K562 (cell line): ENCODE measurements at regions not wholly inside any gene's neighbourhood (a gene's known extent, or its start where the extent isn't known, plus 50 kb on each side); places are given as distances from the start of the nearest gene placed in this dataset.

Experiments used
- ATAC-seq: fragments of 200-7000 bp; cut with Tn5 transposase; 3 replicates; pipeline ENCODE4 v1.9.1; 2020; ENCODE audit warnings: moderate library complexity
- BruUV-seq: library from RNA; stranded (reverse); fragments of 400-500 nt; replicated peaks from 2 replicates; lab custom pipeline; 2021; lab: Mats Ljungman, UMichigan
- CTCF ChIA-PET: fragments of 300-600 bp; formaldehyde crosslinking; extraction: SDS; loops from one replicate; lab custom pipeline; 2021; ENCODE audit warnings: low intra/inter-chr PET ratio; lab: Yijun Ruan, JAX
- POLR2A ChIA-PET: fragments of 300-600, 350-650 bp; sonication (Branson Sonifier 250); formaldehyde crosslinking; extraction: SDS; loops from one replicate; lab custom pipeline; 2021; ENCODE audit warnings: antibody characterized with exemption, inconsistent platforms; lab: Yijun Ruan, JAX
- DNase-seq, 4 experiments: peaks; one replicate each; pipeline versions ENCODE4 v3.0.0 to v3.0.0-alpha.2; 2011 to 2018; ENCODE audit warnings: low spot score in 3 of 4, mixed read lengths in 3 of 4; ENCODE audit errors: extremely low read depth in 1 of 4
- FAIRE-seq: peaks from 2 replicates; lab custom pipeline; 2011; peaks lifted over from hg19 to GRCh38; lab: Jason Lieb, UNC
- H2AFZ ChIP-seq: 2 replicates; pipeline ENCODE4 v1.6.0; 2011; ENCODE audit warnings: low read depth, low read length, control low read depth, inconsistent platforms
- H3K27ac ChIP-seq: fragments of 200-600 bp; 3 replicates; pipeline ENCODE4 v1.8.0; 2011; ENCODE audit warnings: low read depth, mild to moderate bottlenecking, control low read depth, inconsistent platforms, low read length, moderate library complexity, mixed read lengths; ENCODE audit errors: extremely low read depth
- H3K27me3 ChIP-seq, 2 experiments: fragments of 300-600 bp in 1 of 2; 2 replicates in 1 of 2; 3 replicates in 1 of 2; pipeline versions ENCODE4 v1.6.0 to v1.8.0; 2011; ENCODE audit warnings: inconsistent platforms in 2 of 2, low read length in 2 of 2, mild to moderate bottlenecking in 1 of 2, mixed read lengths in 1 of 2, moderate library complexity in 1 of 2; ENCODE audit not compliant: control insufficient read depth in 2 of 2, insufficient read depth in 2 of 2
- H3K36me3 ChIP-seq: fragments of 300-600 bp; 3 replicates; pipeline ENCODE4 v1.8.0; 2011; ENCODE audit warnings: mild to moderate bottlenecking, low read length, inconsistent platforms; ENCODE audit not compliant: control insufficient read depth, insufficient read depth
- H3K4me1 ChIP-seq, 2 experiments: fragments of 200-600 bp in 1 of 2; replicated peaks in 1 of 2; 2 replicates in 1 of 2; 3 replicates in 1 of 2; pipeline versions ENCODE4 v1.5.1 to v1.8.0; 2011; ENCODE audit warnings: inconsistent platforms in 2 of 2, low read length in 2 of 2, mild to moderate bottlenecking in 1 of 2, mixed read lengths in 1 of 2, moderate library complexity in 1 of 2; ENCODE audit not compliant: control insufficient read depth in 2 of 2, insufficient read depth in 2 of 2
- H3K4me2 ChIP-seq: 2 replicates; pipeline ENCODE4 v1.6.1; 2011; ENCODE audit warnings: low read length, control low read depth, inconsistent platforms, mixed read lengths; ENCODE audit not compliant: insufficient read depth
- H3K4me3 ChIP-seq: fragments of 200-600 bp; sonication (generic), shearing (Covaris generic); 2 replicates; pipeline ENCODE4 v1.5.1; 2016; ENCODE audit warnings: control low read depth, inconsistent platforms
- H3K79me2 ChIP-seq: fragments of 200-600 bp; 3 replicates; pipeline ENCODE4 v1.8.0; 2011; ENCODE audit warnings: low read length, inconsistent platforms; ENCODE audit not compliant: control insufficient read depth, insufficient read depth
- H3K9ac ChIP-seq, 2 experiments: 2 replicates each; pipeline versions ENCODE4 v1.6.0 to v1.6.1; 2011; ENCODE audit warnings: low read depth in 2 of 2, low read length in 2 of 2, control low read depth in 1 of 2, inconsistent platforms in 1 of 2, mild to moderate bottlenecking in 1 of 2, mixed read lengths in 1 of 2; ENCODE audit not compliant: insufficient read depth in 1 of 2
- H3K9me1 ChIP-seq: one replicate; pipeline ENCODE4 v1.6.0; 2011; ENCODE audit warnings: inconsistent platforms, mild to moderate bottlenecking, low read length, moderate library complexity; ENCODE audit not compliant: control insufficient read depth, insufficient read depth
- H3K9me3 ChIP-seq: replicated peaks from 2 replicates; pipeline ENCODE4 v1.5.1; 2011; ENCODE audit warnings: low read depth, low read length, inconsistent platforms; ENCODE audit not compliant: control insufficient read depth, insufficient read depth
- H4K20me1 ChIP-seq: replicated peaks from 2 replicates; pipeline ENCODE4 v1.6.1; 2011; ENCODE audit warnings: low read length, inconsistent platforms, mixed read lengths; ENCODE audit not compliant: control insufficient read depth, insufficient read depth
- ARID1B ChIP-seq: fragments of 450-650 bp; IDR thresholded peaks from 2 replicates; pipeline ENCODE4 v1.6.1; 2016; ENCODE audit warnings: antibody characterized with exemption, mild to moderate bottlenecking, inconsistent platforms
- ARID3B ChIP-seq: fragments of 250-450 bp; sonication (Bioruptor Pico); IDR thresholded peaks from 2 replicates; pipeline ENCODE4 v1.4.0; 2020; ENCODE audit warnings: borderline replicate concordance
- BMI1 ChIP-seq: fragments of 150-350 bp; IDR thresholded peaks from 2 replicates; pipeline ENCODE4 v1.6.1; 2014; ENCODE audit warnings: low read length
- ETV5 ChIP-seq: sonication (generic); formaldehyde crosslinking; IDR thresholded peaks from 2 replicates; pipeline ENCODE4 v1.4.0; 2020; ENCODE audit warnings: low read depth, mild to moderate bottlenecking, missing genetic modification reagents
- FOXJ2 ChIP-seq: fragments of 200-800 bp; sonication (Bioruptor generic); IDR thresholded peaks from 2 replicates; pipeline ENCODE4 v1.6.1; 2016; ENCODE audit warnings: missing genetic modification characterization, missing compliant biosample characterization
- HDAC2 ChIP-seq: fragments of 450-650 bp; IDR thresholded peaks from 2 replicates; pipeline ENCODE4 v1.6.1; 2016; ENCODE audit warnings: mild to moderate bottlenecking
- MBD1 ChIP-seq: fragments of 250-450 bp; sonication (Bioruptor Pico); IDR thresholded peaks from 2 replicates; pipeline ENCODE4 v1.8.0; 2022; ENCODE audit warnings: inconsistent platforms
- MCM3 ChIP-seq: fragments of 450-650 bp; IDR thresholded peaks from 2 replicates; pipeline ENCODE4 v1.6.1; 2016
- MXI1 ChIP-seq: IDR thresholded peaks from 2 replicates; pipeline ENCODE4 v1.6.1; 2011; ENCODE audit warnings: low read depth, mild to moderate bottlenecking, improper control_type of control experiment, low read length
- NRF1 ChIP-seq, 2 experiments: fragments of 450-650 bp; IDR thresholded peaks in 1 of 2; conservative IDR thresholded peaks in 1 of 2; 2 replicates each; pipeline ENCODE4 v1.6.1; 2014; ENCODE audit warnings: mild to moderate bottlenecking in 2 of 2
- PHTF2 ChIP-seq: fragments of 250-450 bp; sonication (Bioruptor Pico); IDR thresholded peaks from 2 replicates; pipeline ENCODE4 v1.5.0; 2021; ENCODE audit warnings: mild to moderate bottlenecking
- POLR3A ChIP-seq: IDR thresholded peaks from 2 replicates; pipeline ENCODE4 v1.6.1; 2011; ENCODE audit warnings: borderline replicate concordance, mild to moderate bottlenecking, moderate library complexity; ENCODE audit not compliant: insufficient read length, insufficient read depth; ENCODE audit errors: extremely low read depth
- PYGO2 ChIP-seq: fragments of 450-650 bp; IDR thresholded peaks from 2 replicates; pipeline ENCODE4 v1.6.1; 2016; ENCODE audit warnings: mild to moderate bottlenecking, missing genetic modification characterization, moderate library complexity, missing compliant biosample characterization
- RBM34 ChIP-seq: fragments of 200-400 bp; formaldehyde crosslinking; IDR thresholded peaks from 2 replicates; pipeline ENCODE4 v1.6.1; 2018; ENCODE audit warnings: low read length, borderline replicate concordance; ENCODE audit not compliant: insufficient read depth
- SREBF1 ChIP-seq: fragments of 150-350 bp; IDR thresholded peaks from 2 replicates; pipeline ENCODE4 v1.6.1; 2014; ENCODE audit warnings: antibody characterized with exemption, low read depth, low read length, borderline replicate concordance
- TARDBP ChIP-seq: fragments of 450-650 bp; IDR thresholded peaks from 2 replicates; pipeline ENCODE4 v1.6.1; 2016
- TSC22D4 ChIP-seq: fragments of 450-650 bp; IDR thresholded peaks from 2 replicates; pipeline ENCODE4 v1.6.1; 2016; ENCODE audit warnings: missing genetic modification characterization, missing biosample characterization, control low read depth
- U2AF2 ChIP-seq: fragments of 200-400 bp; formaldehyde crosslinking; optimal IDR thresholded peaks from 2 replicates; pipeline ENCODE3; 2017; ENCODE audit warnings: low read depth, mild to moderate bottlenecking, low read length
- ZBTB17 ChIP-seq: fragments of 450-650 bp; formaldehyde crosslinking; IDR thresholded peaks from 2 replicates; pipeline ENCODE4 v1.4.0; 2020; ENCODE audit warnings: mild to moderate bottlenecking
- ZFP30 ChIP-seq: fragments of 250-450 bp; sonication (Bioruptor Pico); IDR thresholded peaks from 2 replicates; pipeline ENCODE4 v1.8.0; 2022; ENCODE audit warnings: moderate library complexity, mild to moderate bottlenecking, inconsistent platforms, borderline replicate concordance
- ZNF699 ChIP-seq: fragments of 250-450 bp; sonication (Bioruptor Pico); IDR thresholded peaks from 2 replicates; pipeline ENCODE4 v1.8.0; 2021; ENCODE audit warnings: mild to moderate bottlenecking, moderate library complexity; ENCODE audit not compliant: insufficient replicate concordance
- ZNF778 ChIP-seq: fragments of 450-650 bp; formaldehyde crosslinking; IDR thresholded peaks from 2 replicates; pipeline ENCODE4 v1.4.0; 2020; ENCODE audit warnings: mild to moderate bottlenecking, moderate library complexity
- WGBS: fragments of 100-300 bp; shearing (Covaris generic); methylation state at CpG from one replicate; pipeline ENCODE4 v1.1.6; 2016; ENCODE audit warnings: low coverage, mixed read lengths; ENCODE audit not compliant: insufficient coverage; ENCODE audit errors: missing lambda C conversion rate; 5-methylcytosine and 5-hydroxymethylcytosine counted together
- in situ Hi-C: fragments of 300-500 bp; cut with MboI; formaldehyde crosslinking; loops from 4 replicates; pipeline ENCODE4 v1.15.0; 2018; ENCODE audit warnings: inconsistent platforms, mixed read lengths
- intact Hi-C: fragments of 100-400 bp; cut with micrococcal nuclease; formaldehyde crosslinking; loops from 2 replicates; pipeline ENCODE4 v1.14.2; 2022
- TF ChIP-seq, protein P1 (sequence below): sonication (generic); formaldehyde crosslinking; IDR thresholded peaks from 2 replicates; pipeline ENCODE4 v1.5.0; 2020; ENCODE audit warnings: missing genetic modification reagents

DNA sequence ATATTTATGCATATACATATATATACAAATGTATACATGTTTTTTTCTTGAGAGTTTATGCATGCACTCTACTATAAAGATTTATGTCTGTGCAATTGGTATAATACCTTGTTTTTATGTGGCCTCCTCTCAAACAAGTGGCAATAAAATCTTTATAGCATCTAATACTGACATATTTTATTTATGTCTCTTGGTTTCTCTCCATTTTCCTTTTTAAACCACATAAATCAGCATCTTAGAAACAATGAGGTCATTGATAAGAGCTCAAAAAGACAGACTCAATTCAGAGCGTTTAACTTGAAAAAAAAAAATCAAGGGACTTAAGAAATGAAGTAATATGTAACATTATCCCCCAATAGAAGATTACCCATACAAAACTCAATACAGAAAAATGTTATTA, 1442.2 kb upstream of the ALCAM start (continued):
- TF ChIP-seq PYGO2 (tag) (no peak), ZBTB17 (no peak), ZNF699 (CRISPR knock-in tag) (no peak), RBM34 (no peak), ETV5 (CRISPR knock-in tag) (no peak), MBD1 (no peak), HDAC2 (no peak), POLR3A (no peak), TSC22D4 (tag) (no peak), ARID1B (no peak)

GRCh38 chr3:103926936-103927335, 1439.8 kb upstream of the ALCAM start:
- H3K27ac ChIP-seq = no peak overlapping the region
- H3K36me3 ChIP-seq = no peaks in the 10 kb centered on the region
- H3K9ac ChIP-seq = no peak overlapping the region
- DNase-seq (no peak), ATAC-seq (no peak), FAIRE-seq (no peak)
- intact Hi-C loops (no loop called here), in situ Hi-C loops (no loop called here)
- no peaks in the 10 kb centered on the region for H4K20me1 ChIP-seq
- no peaks in the 10 kb centered on the region for H3K9me3 ChIP-seq
- ChIA-PET POLR2A (no interaction called here), CTCF (no interaction called here)
- H3K79me2 ChIP-seq = no peaks in the 10 kb centered on the region
- WGBS = 2% methylated on average over 10 of the region's 12 CpGs
- no TSS peak for BruUV-seq
- no peaks in the 10 kb centered on the region for H3K27me3 ChIP-seq
- no peak overlapping the region for H3K4me3 ChIP-seq
- no peak overlapping the region for H3K4me2 ChIP-seq
- H3K4me1 ChIP-seq = no peaks in the 10 kb centered on the region
- H3K9me1 ChIP-seq = no peaks in the 10 kb centered on the region
- H2AFZ ChIP-seq = no peak overlapping the region
- no peak for TF ChIP-seq MXI1
- no peak for TF ChIP-seq MCM3
- TF ChIP-seq ZFP30 (CRISPR knock-in tag) = no peak
- TF ChIP-seq, protein P1, sequence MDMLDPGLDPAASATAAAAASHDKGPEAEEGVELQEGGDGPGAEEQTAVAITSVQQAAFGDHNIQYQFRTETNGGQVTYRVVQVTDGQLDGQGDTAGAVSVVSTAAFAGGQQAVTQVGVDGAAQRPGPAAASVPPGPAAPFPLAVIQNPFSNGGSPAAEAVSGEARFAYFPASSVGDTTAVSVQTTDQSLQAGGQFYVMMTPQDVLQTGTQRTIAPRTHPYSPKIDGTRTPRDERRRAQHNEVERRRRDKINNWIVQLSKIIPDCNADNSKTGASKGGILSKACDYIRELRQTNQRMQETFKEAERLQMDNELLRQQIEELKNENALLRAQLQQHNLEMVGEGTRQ (CRISPR knock-in tag) = no peak
- TF ChIP-seq NRF1 (conservative IDR thresholded peaks at IDR 0.05 in 1 of 2, IDR thresholded peaks at IDR 0.05 in 1 of 2) = no peak
- no peak for TF ChIP-seq ZNF778
- no peak for TF ChIP-seq ARID3B (CRISPR knock-in tag)
- no peak for TF ChIP-seq FOXJ2 (tag)
- TF ChIP-seq PHTF2 = no peak
- TF ChIP-seq BMI1 = no peak
- no peak for TF ChIP-seq TARDBP
- no peak for TF ChIP-seq U2AF2
- TF ChIP-seq SREBF1 = no peak
